Renal pelvis (tissue), 1 donor: ENCODE measurements at regions not wholly inside any gene's neighbourhood (a gene's known extent, or its start where the extent isn't known, plus 50 kb on each side); places are given as distances from the start of the nearest gene placed in this dataset.
"Not testable (repeated sequence)": the region's sequence is repeated elsewhere in the genome, so short reads cannot be mapped to it uniquely, and the experiment has no call there.

Experiments
- DNase-seq: peaks from one replicate; pipeline ENCODE4 v3.0.0-alpha.2; 2013

DNA sequence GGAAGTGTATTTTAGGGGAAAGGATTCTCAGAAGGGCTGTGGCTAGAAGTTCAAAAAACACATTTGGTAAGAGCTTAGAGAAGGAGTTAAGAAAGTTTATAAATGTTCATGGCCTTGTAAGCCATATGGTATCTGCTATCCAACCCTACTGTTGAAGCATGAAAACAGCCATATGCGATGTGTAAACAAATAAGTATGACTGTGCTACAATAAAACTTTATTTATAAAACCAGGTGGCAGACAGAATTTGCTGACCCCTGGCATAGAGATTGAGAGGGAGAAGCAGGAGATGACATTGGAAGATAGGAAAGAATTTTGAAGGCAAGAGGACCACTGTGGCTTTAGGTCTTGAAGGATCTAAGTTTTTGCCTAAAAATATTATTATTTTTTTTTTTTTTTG, 583.5 kb downstream of the DOK5 start:
- DNase-seq, result no peak

DNA sequence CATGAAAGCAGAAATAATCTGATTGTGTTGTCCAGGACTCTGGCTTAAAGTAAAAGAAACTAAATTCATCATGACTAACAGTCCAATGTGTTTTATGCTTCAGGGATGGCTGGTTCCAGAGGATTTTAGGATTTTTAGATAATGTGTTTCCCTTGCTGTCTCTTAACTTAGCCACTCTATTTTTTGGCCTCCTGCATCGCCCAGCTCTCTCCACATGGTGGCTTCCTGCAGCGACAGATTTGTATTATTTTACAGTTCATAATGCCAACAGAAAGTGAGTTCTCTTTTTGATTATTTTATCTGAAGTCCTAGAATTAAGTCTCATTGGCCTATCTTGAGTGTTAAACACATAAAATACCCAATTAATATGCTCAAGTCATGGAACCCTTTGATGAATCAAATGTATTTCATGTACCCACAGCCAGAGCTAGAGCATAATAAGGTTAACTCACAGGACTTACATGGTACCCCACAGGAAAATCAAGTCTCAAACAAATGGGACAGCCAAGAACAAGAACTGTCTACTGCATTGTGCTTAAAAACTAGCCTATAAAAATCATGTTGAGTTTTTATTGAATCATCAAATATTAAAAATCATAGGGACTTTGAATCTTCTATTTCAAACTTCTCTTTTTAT, 582.5 kb downstream of the DOK5 start:
- DNase-seq, result no peak

DNA sequence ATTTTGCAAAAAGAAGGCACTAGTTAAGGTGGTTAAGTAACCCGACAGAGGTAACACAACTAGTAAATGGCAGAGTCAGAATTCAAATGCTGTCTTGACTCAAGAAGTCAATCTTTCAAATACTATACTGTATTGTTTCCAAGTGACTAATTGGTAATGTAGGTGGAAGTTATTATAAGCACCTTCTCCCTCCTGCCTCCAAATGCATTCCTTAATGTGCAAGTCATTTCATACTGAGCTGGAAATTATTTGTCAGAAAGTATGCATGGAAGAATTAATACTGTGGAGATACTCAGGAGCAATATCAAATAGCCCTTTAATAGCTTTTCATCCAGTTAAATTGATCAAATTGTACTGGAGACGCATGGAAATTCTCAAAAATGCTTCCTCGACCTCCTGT, 579.1 kb downstream of the DOK5 start:
- DNase-seq, result no peak

DNA sequence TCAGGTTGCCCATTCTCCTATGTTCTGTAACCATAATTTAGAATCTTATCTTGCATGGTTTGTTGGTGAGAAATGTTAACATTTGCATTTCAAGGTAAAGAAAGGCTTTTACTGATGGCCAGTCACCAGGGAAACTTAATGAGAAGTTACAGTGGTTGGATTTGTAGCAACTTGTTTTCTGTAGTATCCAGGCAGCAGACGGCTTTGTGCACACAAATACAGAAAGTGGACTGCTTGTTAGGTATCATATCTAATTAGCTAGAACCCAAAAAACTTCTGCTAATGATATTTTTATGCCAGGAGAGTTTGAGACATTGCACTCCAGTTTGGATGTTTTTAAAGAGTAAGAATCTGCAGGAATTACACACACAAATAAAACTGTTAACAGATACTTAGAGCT, 578.0 kb downstream of the DOK5 start:
- DNase-seq, result no peak

DNA sequence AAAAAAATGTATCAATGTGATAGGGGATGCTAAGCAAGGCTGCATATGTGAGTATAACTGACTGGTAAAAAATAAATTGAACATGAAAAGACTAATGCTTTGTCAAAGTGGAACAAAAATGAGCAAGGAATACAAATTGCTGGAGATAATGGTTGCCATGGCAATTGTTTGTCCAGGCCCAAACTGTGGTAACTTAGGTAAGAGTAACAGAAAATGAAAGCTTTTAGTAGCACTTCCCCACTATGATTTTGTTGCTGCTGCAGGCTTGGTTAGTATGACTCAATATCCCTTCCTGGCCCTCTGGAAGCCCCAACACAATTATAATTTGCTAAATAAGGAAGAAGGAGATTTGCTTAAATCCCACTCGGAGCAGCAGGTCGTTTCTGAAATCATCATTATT, 577.1 kb downstream of the DOK5 start:
- no peak for DNase-seq

DNA sequence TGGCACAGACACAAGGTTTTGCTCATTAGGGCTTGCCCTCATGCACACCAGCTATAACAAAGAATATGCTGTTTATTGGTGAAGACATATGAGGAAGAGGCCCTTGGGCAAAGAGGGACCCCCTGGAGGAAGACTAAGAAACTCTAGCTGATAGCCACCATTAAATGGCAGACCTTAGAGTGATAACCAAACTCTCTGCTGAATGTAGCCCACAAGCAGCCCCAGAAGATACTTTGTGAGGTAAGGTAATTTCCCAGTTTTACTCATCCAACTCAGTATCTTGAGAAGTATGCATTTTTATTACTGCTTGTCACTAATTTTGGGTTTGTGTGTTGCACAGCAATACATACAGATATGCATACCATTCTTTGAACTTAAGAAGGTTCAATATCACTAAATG, 563.3 kb downstream of the DOK5 start:
- DNase-seq, result no peak

DNA sequence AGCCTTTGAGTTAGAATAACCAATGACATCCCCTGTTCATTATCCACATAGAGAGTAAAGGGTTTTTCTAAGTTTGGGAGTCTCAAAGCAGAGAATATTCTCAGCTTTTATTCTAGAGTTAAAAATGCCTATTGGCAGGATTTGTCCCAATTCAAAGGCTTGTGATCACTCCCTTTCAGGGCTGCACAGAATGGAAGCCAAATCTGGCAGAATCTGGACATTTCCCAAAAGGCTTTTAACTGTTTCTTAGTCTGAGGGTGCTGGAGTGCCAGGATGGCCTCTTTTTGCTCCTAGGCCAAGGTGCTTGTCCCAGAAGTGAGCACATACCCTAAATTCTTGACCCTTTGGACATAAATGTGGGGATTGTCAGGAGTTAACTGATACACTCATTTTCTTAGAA, 556.6 kb downstream of the DOK5 start:
- DNase-seq, result no peak

DNA sequence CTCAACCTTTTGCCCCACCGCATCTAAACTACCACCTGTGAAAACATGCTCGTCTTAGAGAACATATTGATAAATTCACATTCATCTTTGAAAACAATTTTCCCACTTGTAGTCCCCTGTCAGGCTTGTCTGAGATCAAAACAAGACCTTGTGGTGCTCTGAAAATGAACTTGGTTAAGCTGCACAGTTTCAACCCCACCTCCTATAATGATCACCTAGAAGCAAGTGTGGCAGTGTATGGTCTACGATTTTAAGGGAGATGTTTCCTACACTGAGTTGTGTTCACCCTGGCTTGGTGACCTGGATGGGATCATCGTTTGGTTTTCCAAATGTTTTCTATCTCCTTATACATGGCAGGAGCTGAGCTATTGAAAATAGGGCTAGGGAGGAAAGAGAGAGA, 539.4 kb downstream of the DOK5 start:
- DNase-seq, result no peak

DNA sequence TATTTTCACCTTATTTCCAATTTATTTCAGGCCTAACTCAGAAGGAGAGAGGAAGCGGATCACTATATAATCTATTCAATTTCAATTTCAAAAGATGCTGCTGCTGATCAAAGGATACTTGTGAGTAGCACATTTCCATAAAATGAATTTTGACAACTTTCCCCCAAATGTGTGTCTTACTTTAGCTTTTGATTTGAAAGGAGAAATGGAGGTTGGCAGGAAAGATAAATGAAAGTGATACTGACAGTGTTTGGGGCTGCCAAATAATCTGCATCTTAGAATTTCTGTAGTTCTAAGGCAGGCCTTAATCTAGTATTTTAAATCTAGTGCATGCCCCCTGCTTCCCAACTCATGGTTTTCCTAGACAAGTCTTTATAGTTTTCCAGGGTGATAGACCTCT, 535.4 kb downstream of the DOK5 start:
- DNase-seq, result no peak

DNA sequence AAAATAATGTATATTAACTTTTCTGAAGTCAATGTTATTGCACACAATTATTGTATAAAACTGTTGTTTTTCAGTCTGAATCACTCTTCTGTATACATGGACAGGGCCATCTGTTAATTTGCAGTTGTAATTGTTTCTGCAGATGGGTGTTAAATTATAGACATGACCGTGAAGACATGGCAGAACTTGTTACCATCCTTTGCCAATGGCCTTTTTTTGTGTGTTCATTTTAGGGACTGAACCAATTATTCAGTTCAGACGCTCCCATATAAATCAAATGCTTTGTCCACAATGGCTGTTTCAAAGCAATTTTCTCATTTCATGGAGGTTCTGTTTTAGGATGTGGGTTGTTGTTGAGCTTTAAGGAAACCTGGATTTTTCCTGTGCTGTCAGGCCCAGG, 533.7 kb downstream of the DOK5 start:
- DNase-seq, result no peak

DNA sequence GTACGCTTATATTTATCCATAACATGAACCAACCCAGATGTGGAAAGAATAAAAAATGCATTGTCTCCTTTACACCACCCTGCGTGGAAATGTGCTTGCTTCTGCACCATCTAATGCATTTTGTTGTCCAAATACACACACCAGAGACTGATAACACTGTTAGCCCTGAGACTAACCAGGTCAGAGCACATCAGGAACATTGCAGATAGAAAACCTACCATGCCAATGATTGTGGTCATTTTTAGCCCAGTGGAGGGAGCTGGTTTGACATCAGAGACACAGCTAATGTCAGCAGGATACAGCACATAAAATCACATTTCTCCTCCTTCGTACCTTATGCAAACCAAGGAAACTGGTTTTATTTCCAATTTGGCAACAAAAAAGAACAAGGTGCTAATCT, 528.7 kb downstream of the DOK5 start:
- DNase-seq, result no peak

DNA sequence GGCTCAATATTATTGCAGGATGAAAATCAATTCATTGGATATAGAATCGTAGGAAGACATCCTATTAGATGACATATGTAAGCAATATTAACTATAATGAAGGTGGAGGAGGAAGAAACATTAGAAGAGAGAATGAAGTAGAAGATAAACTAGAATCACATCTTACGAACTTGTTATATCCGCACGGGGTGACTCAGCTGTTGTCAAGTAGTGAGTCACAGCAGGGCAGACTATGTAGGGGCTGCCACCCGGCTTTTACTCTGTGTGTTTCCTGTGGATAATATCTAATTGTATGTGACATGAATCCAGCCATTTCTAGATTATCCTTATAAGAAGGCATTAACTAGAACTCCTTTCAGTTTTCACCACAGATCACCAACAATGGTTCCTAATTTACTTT, 520.2 kb downstream of the DOK5 start:
- DNase-seq, result no peak

DNA sequence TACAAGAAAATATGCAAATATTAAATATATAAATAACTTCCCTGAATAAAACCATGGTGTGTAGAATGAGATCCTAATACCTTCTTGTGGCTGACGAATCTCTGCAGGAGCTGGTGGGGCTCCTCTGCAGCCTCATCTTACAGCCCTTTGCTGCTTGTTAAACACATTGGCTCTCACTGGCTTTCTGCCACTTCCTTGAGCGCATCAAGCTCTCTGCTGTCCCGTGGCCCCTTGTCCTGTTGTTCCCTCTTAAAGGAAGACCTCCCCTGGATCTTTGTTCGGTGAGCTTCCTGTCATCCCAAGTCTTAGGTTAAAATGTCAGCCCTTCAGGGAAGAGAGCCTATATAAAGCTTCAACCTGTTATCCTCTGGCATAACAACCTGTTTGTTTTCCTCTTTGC, 519.6 kb downstream of the DOK5 start:
- DNase-seq, result no peak

DNA sequence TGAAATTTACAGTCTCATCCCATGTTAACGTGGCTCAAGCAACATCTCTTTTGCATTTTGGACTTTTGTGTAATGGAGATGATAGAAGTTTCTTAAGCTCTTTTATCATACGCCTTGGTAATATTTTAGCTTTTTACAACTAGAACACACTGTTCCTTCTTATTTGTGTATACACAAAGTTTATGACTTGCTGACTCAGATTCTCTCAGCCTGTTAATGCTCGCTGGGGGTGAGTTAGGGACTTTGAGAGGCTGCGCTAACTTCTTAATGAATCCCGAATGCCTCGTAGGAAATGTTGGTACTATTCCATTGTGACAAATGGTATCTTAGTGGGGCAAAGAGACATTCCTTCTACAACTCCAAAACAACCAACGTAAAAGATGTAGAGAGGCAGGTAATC, 509.7 kb downstream of the DOK5 start:
- DNase-seq, result no peak

DNA sequence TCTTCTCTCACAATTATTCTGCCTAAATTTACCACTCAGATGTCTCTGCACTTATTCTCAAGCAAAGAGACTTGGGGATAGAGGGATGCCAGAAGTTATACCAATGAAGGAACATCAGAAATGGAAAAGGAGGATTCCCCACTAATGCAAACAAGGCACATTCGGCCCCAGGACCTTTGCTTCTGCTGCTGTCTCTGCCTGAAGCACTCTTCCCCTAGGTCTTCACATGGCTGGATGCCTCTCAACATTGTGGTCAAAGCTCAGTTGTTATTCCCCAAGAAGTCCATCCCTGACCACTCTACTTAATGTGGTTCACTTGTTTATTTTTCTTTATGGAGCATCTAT, 508.7 kb downstream of the DOK5 start:
- no peak for DNase-seq

DNA sequence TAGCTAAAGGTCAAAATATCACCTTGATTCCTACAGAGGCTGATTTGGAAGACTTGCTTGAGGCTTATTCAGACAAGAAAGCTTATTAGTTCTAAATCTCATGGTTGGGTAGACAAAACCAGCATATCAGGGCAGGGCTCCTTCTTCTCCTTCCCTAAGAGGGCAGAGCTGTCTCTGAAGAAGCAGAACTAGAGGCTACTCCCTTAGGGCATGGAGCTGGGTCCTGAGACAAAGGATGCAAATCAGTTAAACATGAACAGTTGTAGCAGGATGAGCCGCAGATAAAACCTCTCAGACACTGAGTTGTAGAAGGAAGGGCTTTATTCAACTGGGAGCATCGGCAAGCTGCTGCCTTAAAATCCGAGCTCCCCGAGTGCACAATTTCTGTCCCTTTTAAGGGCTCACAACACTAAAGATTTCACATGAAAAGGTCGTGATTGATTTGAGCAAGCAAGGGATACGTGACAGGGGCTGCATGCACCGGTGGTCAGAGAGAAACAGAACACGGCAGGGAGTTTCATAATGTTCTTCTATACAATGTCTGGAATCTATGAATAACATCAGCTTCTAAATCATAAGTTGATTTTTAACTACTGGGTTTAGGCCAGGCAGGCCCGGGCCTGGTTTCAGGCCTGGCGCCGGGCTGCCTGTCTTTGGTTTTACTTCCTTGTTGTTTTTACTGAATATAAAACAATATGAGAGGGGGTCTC, 508.2 kb downstream of the DOK5 start:
- DNase-seq, result not testable (repeated sequence)

DNA sequence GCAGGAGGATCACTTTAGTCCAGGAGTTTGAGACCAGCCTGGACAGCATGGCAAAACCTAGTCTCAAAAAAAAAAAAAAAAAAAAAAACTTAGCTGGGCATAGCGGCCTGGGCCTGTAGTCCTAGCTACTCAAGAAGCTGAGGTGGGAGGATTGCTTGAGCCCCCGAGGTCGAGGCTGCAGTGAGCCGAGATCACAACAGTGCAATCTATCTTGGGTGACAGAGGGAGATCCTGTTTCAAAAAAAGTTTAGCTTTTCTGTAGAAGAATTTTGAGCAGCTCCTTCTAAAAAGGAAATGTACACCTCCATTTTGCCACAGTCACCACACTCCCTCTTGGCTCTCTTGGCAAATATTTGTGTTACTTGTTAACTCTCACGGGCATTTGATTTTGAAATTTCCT, 505.8 kb downstream of the DOK5 start:
- peak; percentile 57 for DNase-seq

DNA sequence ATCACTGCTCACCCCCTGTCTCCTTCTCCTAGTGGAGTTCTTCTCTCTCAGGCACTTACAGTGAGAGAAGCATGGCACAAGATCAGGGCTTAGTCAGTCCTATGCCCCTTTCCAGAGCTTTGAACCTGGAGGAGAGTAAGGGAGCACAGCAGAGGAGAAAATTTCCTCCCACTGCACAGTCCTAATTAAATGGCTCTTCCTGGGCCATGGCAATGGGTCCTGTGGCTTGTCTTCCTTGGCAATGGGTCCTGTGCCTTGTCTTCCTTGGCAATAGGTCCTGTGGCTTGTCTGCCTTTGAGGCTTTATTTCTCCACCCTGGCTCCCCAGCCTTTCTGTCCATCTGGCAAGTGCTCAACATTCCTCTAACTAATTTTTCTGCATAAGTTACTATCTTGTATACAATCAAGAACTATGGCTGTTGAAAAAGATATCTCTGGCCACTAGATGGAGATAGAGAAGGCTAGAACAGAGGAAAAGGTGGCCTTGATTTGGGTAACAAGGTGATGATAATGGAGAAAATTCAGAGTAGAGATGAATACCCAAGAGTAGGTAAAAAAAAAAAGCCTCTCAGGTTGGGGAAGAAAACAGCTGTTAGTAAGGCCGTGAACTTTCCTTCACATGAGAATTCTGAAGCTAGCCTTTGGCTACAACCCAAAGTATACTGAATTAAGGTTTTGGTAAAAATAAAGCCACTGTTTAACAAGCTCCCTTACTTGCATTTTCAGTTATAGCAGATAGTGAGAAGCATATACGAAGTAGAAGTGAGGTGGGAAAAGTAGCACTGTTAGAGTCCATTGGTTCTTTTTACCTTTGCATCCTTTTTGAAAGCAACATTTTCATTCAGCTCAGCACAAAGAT, 504.9 kb downstream of the DOK5 start:
- peak; percentile 33 for DNase-seq

DNA sequence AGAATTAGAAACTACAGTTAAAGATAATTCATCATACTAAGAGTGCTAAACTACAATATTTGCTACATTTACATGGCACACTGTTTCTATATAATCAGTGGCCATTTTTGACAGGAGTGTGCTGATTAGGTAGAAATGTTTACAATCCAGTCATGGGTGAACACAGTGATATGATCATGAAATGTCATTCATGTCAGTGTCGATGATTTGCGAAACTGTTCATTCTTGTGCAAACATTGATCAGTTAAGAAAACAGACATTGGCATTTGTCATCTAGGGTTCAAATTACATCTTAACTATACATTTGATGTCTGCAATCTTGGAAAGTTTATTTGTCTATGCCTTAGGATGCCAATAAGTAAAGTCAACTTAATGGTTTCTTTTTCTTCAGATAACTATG, 474.9 kb downstream of the DOK5 start:
- DNase-seq, result no peak

DNA sequence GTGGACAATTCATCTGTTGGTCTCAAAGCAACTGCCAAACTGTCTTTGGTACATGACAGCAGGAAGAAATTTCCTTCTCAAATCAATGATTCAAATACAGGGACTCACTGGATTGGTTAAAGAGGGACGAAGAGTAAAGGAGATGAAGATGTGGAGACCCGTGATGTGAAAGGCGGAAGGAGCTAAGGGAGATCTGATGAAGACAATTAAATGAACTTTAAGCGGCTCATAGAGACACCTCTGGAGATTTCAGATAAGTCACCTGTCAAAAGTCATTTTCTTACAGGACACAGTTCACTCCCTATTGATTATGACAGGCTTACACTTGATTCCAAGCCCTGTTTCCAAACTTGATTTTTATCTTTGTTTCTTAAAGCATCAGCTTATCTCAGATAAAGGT, 466.3 kb downstream of the DOK5 start:
- no peak for DNase-seq

DNA sequence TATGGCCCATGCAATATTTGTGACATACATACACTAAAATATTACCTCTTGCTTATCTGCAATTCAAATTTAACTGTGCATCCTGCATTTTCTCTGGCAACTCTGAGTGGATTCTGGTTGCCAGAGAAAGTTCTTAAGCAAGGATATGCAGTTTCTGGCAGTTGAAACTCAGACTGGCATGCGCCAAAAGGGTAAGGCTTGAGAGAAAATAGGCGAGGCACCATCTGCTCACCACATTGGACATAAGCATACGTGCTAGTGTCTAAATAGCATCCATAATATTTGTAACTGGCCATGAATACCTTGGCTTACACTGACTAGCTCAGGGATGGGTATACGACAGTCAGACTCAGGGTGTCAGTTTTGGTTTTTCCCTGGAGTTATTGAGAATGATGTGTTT, 465.1 kb downstream of the DOK5 start:
- DNase-seq, result no peak

DNA sequence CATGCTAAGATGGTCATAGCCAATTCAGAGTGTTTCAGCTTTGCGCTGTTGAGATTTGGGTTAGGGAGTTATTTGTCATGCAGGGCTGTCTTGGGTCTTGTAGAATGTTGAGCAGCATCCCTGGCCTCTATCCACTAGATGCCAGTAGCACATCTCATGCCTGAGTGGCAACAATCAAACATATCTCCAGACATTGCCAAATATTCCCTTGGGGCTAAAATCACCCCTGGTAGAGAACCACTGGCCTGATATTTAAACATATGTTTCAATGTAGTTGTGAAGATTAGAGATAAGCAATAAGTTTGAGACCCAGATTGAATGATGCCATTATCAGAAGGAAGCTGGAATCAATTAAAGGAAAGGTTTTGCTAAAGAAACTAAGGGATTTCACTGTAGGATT, 463.3 kb downstream of the DOK5 start:
- DNase-seq, result no peak

DNA sequence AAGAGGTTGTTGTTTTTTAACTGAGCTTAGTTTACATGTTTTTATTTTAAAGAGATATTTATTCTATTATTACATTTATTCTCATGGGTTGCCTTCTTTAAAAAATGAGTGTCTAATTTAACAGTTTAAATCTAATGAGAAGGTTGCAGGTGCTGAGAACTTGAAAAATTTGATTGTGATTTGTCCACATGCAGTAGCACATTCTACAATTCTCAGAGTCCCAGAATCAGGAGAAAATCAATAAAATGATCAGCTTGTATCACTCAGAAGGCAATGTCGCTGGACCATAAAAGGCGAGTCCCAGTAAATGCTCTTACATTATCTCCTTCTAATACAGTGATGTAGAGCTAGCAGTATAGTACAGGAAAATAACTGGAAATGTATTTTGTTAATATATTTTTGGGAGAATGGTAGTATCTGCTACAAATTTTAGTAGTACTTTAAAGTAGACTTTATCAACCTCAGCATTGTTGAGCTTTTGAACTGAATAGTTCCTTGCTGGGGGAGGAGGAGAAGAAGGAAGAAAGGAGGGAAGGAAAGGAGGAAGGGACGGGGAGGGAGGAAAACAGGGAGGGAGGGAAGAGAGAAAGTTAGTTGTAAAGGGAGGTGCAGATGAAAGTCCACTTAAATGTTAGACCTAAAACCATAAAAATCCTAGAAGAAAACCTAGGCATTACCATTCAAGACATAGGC, 458.0 kb downstream of the DOK5 start:
- no peak for DNase-seq
